ENCODE measurements at regions not wholly inside any gene's neighbourhood (a gene's known extent, or its start where the extent isn't known, plus 50 kb on each side); places are given as distances from the start of the nearest gene placed in this dataset.

DNA sequence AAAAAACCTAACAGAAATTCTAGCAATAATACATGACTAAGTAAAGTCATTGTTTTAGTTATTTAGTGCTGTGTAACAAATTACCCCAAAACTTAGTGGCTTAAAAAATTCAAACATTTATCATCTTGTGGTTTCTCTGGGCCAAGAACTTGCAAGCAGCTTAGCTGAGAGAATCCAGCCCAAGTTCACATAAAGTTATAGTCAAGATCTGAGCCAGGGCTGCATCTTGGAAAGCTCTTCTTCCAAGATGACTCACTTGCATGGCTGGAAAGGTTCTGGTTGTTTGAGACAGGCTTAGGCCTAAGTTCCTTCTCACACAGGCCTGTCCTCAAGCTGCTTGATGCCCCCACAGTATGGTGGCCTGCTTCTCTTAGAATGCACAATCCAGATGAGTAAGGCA is 217.8 kb upstream of the TSHZ2 start:
- H3K4me3 ChIP-seq (ENCODE audit: control insufficient read depth, low read depth, low read length): no peak overlapping the region
- peak; percentile 40 for DNase-seq (ENCODE audit: low read depth)
- TF ChIP-seq, protein P1, sequence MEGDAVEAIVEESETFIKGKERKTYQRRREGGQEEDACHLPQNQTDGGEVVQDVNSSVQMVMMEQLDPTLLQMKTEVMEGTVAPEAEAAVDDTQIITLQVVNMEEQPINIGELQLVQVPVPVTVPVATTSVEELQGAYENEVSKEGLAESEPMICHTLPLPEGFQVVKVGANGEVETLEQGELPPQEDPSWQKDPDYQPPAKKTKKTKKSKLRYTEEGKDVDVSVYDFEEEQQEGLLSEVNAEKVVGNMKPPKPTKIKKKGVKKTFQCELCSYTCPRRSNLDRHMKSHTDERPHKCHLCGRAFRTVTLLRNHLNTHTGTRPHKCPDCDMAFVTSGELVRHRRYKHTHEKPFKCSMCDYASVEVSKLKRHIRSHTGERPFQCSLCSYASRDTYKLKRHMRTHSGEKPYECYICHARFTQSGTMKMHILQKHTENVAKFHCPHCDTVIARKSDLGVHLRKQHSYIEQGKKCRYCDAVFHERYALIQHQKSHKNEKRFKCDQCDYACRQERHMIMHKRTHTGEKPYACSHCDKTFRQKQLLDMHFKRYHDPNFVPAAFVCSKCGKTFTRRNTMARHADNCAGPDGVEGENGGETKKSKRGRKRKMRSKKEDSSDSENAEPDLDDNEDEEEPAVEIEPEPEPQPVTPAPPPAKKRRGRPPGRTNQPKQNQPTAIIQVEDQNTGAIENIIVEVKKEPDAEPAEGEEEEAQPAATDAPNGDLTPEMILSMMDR (conservative IDR thresholded peaks at IDR 0.05; ENCODE audit: control insufficient read depth, insufficient read depth, low read depth, low read length): no peak

DNA sequence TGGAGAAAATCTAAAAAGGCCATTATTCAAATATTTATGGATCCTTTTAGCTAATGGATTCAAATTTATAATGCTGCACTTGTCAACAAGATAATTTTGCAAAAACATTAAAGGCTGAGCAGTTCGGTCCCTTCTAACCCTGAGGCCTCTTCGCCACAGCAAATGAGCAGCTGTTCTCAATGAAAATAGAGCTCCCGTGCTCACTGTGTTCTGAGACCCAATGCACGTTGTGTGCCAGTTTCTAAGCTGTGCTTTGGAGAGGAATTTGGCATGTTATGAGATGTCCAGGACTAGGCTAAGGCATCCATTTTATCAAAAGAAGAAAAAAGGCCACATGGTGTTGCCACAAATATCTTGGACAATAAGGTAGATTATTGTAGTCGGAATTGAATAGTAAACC is 220.1 kb upstream of the TSHZ2 start:
- no peak overlapping the region for H3K4me3 ChIP-seq (ENCODE audit: control insufficient read depth, low read depth, low read length)
- DNase-seq (ENCODE audit: low read depth): no peak
- TF ChIP-seq, protein P1 (conservative IDR thresholded peaks at IDR 0.05; ENCODE audit: control insufficient read depth, insufficient read depth, low read depth, low read length): no peak

DNA sequence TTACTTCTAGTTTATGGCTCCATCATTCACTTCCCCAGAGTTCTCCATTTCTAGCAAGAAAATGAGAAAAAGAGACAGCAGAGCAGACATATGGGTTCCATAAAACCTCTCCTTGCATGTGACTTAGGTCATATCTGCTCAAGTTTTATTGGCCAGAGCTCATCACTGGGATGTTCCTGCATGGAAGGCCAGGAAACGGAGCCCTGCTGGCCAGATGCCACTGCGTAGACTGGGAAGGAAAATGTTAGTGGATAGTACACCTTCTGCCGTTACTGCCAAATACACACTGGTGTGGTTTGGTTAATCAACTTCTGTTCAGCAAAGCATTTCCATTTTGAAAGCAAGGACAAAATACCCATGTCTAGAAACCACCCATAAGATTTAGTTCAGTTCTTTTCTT is 220.6 kb upstream of the TSHZ2 start:
- no peak overlapping the region for H3K4me3 ChIP-seq (ENCODE audit: control insufficient read depth, low read depth, low read length)
- TF ChIP-seq, protein P1 (conservative IDR thresholded peaks at IDR 0.05; ENCODE audit: control insufficient read depth, insufficient read depth, low read depth, low read length): no peak
- no peak for DNase-seq (ENCODE audit: low read depth)

DNA sequence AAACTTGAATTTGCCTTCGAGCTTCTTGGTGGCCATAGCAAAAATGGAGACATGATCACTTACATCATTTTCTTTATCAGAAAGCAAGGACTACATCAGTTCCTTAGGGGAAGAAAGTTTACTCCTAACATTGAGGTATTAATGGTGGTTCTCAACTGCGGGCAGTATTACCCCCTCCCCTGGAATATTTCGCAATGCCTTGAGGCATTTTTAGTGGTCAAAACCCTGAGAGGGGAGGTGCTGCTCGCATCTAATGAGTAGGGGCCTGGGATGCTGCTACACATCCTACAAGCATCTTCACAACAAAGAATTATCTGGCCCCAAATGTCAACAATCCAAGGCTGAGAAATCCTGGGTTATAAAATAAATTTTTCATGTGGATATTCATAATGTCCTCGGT is 222.2 kb upstream of the TSHZ2 start:
- DNase-seq (ENCODE audit: low read depth): no peak
- TF ChIP-seq, protein P1 (conservative IDR thresholded peaks at IDR 0.05; ENCODE audit: control insufficient read depth, insufficient read depth, low read depth, low read length): no peak

DNA sequence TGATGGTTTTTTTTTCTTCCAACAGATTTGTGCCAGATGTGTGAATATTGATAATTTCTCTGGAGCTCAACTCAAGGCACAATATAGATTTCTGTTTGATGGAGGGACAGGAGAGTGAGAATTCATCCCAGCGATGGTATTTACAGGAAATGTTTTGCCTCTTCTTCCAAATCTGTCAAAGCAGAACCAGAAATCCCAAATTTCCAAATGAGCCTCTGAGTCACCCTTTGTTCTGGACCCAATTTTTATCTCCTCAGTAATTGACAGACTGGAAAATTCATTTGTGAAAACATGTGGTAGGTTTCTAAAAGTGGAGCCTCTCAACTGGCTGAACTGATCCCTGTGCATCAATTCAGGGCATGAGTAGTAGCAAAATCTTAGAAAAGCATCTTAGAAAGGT is 223.2 kb upstream of the TSHZ2 start:
- peak; percentile 17 for DNase-seq (ENCODE audit: low read depth)
- TF ChIP-seq, protein P1 (conservative IDR thresholded peaks at IDR 0.05; ENCODE audit: control insufficient read depth, insufficient read depth, low read depth, low read length): no peak
- H3K4me3 ChIP-seq (ENCODE audit: control insufficient read depth, low read depth, low read length): no peak overlapping the region

More for the DNA sequence above, 222.2 kb upstream of the TSHZ2 start:
- H3K4me3 ChIP-seq (ENCODE audit: control insufficient read depth, low read depth, low read length): no peak overlapping the region

DNA sequence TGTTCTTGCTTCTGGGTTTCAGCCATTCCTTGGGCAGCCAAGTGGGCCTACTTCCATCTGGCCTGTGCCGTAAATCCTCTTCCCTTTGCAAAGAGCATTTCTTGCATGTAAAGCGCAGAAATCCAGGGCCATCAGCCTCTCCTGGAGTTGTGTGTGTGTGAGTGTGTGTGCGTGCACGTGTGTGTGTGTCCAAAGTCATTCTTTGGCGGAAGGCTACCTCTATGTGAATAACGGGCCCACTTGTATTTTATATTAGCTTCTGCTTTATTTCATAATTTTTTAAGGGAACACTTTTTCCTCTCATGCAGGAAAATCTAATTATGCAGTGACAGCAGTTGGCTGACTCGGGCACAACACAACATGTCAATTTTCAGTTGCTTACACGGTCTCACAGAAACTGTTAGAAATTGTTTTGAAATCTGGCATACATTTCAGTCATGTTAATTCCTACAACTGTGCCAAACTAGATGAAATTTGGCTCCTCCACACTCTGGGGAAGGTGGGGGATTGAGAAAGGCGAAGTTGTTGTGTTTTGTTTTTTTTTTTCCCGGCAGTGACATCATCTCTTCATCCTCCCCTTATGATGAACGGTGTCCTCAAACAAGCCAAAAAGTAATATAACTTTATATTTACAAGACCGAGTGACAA is 223.7 kb upstream of the TSHZ2 start:
- TF ChIP-seq, protein P1 (conservative IDR thresholded peaks at IDR 0.05; ENCODE audit: control insufficient read depth, insufficient read depth, low read depth, low read length): no peak
- H3K4me3 ChIP-seq (ENCODE audit: control insufficient read depth, low read depth, low read length): no peak overlapping the region
- peak; percentile 62 for DNase-seq (ENCODE audit: low read depth)
